Body of pancreas (tissue), 4 donors: ENCODE measurements at regions not wholly inside any gene's neighbourhood (a gene's known extent, or its start where the extent isn't known, plus 50 kb on each side); places are given as distances from the start of the nearest gene placed in this dataset.

Source experiments
- ATAC-seq: fragments of 150-250 bp; one replicate; pipeline ENCODE4 v1.9.1; 2016
- DNase-seq, 4 donors: peaks; one replicate each; pipeline ENCODE4 v3.0.0-alpha.2; 2019
- H3K27ac ChIP-seq, 4 donors: fragments of 200-600 bp; sonication (generic); 1 replicate in 3 of 4; 2 replicates in 1 of 4; pipeline versions ENCODE4 v1.5.1 to v1.6.1; 2016 to 2019; ENCODE audit warnings: mild to moderate bottlenecking in 1 of 4, mixed read lengths in 1 of 4, moderate library complexity in 1 of 4
- H3K27me3 ChIP-seq, 2 donors: fragments of 200-600 bp; sonication (generic); one replicate each; pipeline ENCODE4 v1.6.0; 2016; ENCODE audit warnings: mild to moderate bottlenecking in 1 of 2
- H3K36me3 ChIP-seq, 2 donors: fragments of 200-600 bp; sonication (generic); replicated peaks in 1 of 2; 2 replicates each; pipeline ENCODE4 v1.5.1; 2016; ENCODE audit warnings: low read depth in 2 of 2; ENCODE audit not compliant: insufficient read depth in 1 of 2
- H3K4me1 ChIP-seq: fragments of 200-600 bp; sonication (generic); one replicate; pipeline ENCODE4 v1.6.0; 2016
- H3K4me3 ChIP-seq, 2 donors: fragments of 200-600 bp; sonication (generic); 1 replicate in 1 of 2; 2 replicates in 1 of 2; pipeline ENCODE4 v1.5.1; 2016 to 2019
- H3K9me3 ChIP-seq, 3 donors: fragments of 200-600 bp; sonication (generic); 1 replicate in 2 of 3; 2 replicates in 1 of 3; pipeline ENCODE4 v1.5.1; 2016
- POLR2A ChIP-seq, 3 donors: fragments of 450-650 bp; IDR thresholded peaks; one replicate each; pipeline ENCODE4 v1.6.1; 2016; ENCODE audit warnings: antibody characterized with exemption in 3 of 3, mild to moderate bottlenecking in 2 of 3
- whole genome bisulfite sequencing, 2 donors: methylation state at CpG; one replicate each; pipeline ENCODE4 v1.1.5; 2017; 5-methylcytosine and 5-hydroxymethylcytosine counted together
- intact Hi-C: fragments of 100-400 bp; cut with DNase I; formaldehyde crosslinking; loops from one replicate; pipeline ENCODE4 v1.15.1; 2023
- TF ChIP-seq, protein P1 (sequence below), 7 experiments: fragments of 450-650 bp in 4 of 7; fragments of 200-600 bp in 3 of 7; sonication (generic) in 3 of 7; IDR thresholded peaks; one replicate each; pipeline ENCODE4 v1.5.1; 2016 to 2019; ENCODE audit warnings: antibody characterized with exemption in 7 of 7

- no peak overlapping the region for H3K4me3 ChIP-seq
- intact Hi-C loops: no loop called here
- no peaks in the 10 kb centered on the region for H3K36me3 ChIP-seq
- no peak overlapping the region for H3K27ac ChIP-seq
- TF ChIP-seq, protein P1, sequence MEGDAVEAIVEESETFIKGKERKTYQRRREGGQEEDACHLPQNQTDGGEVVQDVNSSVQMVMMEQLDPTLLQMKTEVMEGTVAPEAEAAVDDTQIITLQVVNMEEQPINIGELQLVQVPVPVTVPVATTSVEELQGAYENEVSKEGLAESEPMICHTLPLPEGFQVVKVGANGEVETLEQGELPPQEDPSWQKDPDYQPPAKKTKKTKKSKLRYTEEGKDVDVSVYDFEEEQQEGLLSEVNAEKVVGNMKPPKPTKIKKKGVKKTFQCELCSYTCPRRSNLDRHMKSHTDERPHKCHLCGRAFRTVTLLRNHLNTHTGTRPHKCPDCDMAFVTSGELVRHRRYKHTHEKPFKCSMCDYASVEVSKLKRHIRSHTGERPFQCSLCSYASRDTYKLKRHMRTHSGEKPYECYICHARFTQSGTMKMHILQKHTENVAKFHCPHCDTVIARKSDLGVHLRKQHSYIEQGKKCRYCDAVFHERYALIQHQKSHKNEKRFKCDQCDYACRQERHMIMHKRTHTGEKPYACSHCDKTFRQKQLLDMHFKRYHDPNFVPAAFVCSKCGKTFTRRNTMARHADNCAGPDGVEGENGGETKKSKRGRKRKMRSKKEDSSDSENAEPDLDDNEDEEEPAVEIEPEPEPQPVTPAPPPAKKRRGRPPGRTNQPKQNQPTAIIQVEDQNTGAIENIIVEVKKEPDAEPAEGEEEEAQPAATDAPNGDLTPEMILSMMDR (IDR thresholded peaks at IDR 0.05): no peak
- TF ChIP-seq POLR2A (IDR thresholded peaks at IDR 0.05): no peak
- DNase-seq (no peak), ATAC-seq (no peak)
- no peaks in the 10 kb centered on the region for H3K27me3 ChIP-seq
- no peaks in the 10 kb centered on the region for H3K4me1 ChIP-seq
- no peaks in the 10 kb centered on the region for H3K9me3 ChIP-seq
- WGBS, 2 donors: 46 to 70% methylated on average over 1 of the region's 1 CpG
These were observed 137.1 kb upstream of the MDFIC start for GRCh38 chr7:114784746-114785145.

- no peak overlapping the region for H3K27ac ChIP-seq
- H3K4me3 ChIP-seq: no peak overlapping the region
- ATAC-seq: no peak
- intact Hi-C loops: no loop called here
- 30 to 35% methylated on average over 3 of the region's 3 CpGs for WGBS, 2 donors
- H3K4me1 ChIP-seq: no peaks in the 10 kb centered on the region
- DNase-seq: no peak
- H3K27me3 ChIP-seq: no peaks in the 10 kb centered on the region
- H3K36me3 ChIP-seq: no peaks in the 10 kb centered on the region
- H3K9me3 ChIP-seq: no peaks in the 10 kb centered on the region
- TF ChIP-seq POLR2A (IDR thresholded peaks at IDR 0.05): no peak
- TF ChIP-seq, protein P1 (IDR thresholded peaks at IDR 0.05): no peak
These were observed 136.4 kb upstream of the MDFIC start for GRCh38 chr7:114785496-114785895.

DNA sequence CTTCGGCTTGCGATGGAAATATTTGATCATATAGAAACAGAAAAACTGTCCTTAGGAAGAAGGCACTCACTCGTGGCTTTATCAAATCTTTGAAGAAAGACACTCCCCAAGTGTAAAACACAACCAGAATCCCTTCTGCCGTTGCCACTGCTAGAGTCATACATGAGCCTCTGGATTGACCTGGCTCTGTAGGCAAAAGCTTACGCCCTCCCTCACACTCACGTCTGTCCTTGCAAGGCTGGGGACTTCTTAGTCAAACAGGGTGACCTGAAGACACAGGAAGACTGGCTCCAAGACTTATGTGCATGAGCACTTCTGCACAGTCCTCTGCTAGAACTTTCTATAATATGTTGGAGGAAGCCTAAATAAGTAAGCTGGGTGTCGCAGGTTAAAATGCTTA is 135.4 kb upstream of the MDFIC start:
- intact Hi-C loops: no loop called here
- Histone ChIP-seq H3K27ac (no peak overlapping the region), H3K4me1 (no peaks in the 10 kb centered on the region), H3K9me3 (no peaks in the 10 kb centered on the region), H3K4me3 (no peak overlapping the region), H3K27me3 (no peaks in the 10 kb centered on the region), H3K36me3 (no peaks in the 10 kb centered on the region)
- no peak for TF ChIP-seq POLR2A (IDR thresholded peaks at IDR 0.05)
- TF ChIP-seq, protein P1 (IDR thresholded peaks at IDR 0.05): no peak
- ATAC-seq (no peak), DNase-seq (no peak)
- 68 to 70% methylated on average over 7 of the region's 7 CpGs for WGBS, 2 donors

GRCh38 chr7:114787556-114787955 is 134.3 kb upstream of the MDFIC start:
- WGBS, 2 donors: 80 to 88% methylated on average over 1 of the region's 1 CpG
- Histone ChIP-seq H3K27me3 (no peaks in the 10 kb centered on the region), H3K4me1 (no peaks in the 10 kb centered on the region), H3K9me3 (no peaks in the 10 kb centered on the region), H3K36me3 (no peaks in the 10 kb centered on the region), H3K27ac (no peak overlapping the region), H3K4me3 (no peak overlapping the region)
- intact Hi-C loops: no loop called here
- DNase-seq (no peak), ATAC-seq (no peak)
- no peak for TF ChIP-seq POLR2A (IDR thresholded peaks at IDR 0.05)
- TF ChIP-seq, protein P1 (IDR thresholded peaks at IDR 0.05): no peak

DNA sequence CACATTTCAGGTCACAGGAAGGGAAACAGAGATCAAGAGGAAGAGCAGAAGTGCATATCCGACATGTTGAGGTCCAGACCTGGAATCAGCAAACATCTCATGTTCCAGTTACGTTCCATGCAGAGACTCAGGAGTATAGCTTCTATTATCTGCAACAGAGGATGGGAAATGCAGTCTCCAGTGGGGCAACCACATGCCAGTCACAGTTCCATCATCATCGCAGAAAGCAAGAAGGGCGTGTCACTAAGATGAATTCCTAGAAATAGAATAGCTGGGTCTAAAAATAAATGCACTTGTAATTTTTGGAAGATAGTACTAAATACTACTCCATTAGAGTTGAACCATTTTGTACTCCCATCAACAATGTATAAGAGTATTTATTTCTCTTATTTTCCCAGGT is 133.2 kb upstream of the MDFIC start:
- H3K4me1 ChIP-seq: no peaks in the 10 kb centered on the region
- no peaks in the 10 kb centered on the region for H3K9me3 ChIP-seq
- no peak overlapping the region for H3K27ac ChIP-seq
- no peak for DNase-seq
- H3K27me3 ChIP-seq: no peaks in the 10 kb centered on the region
- 57 to 79% methylated on average over 4 of the region's 4 CpGs for WGBS, 2 donors
- ATAC-seq: no peak
- no peaks in the 10 kb centered on the region for H3K36me3 ChIP-seq
- H3K4me3 ChIP-seq: no peak overlapping the region
- intact Hi-C loops: no loop called here
- TF ChIP-seq POLR2A (IDR thresholded peaks at IDR 0.05): no peak
- TF ChIP-seq, protein P1 (IDR thresholded peaks at IDR 0.05): no peak
